Thymus (tissue), 11 donors: ENCODE measurements at regions not wholly inside any gene's neighbourhood (a gene's known extent, or its start where the extent isn't known, plus 50 kb on each side); places are given as distances from the start of the nearest gene placed in this dataset.

Source experiments
- DNase-seq, 9 donors: peaks; one replicate each; pipeline ENCODE4 v3.0.0-alpha.2; 2013; ENCODE audit warnings: low spot score in 9 of 9, low read depth in 6 of 9, missing footprints in 1 of 9
- H3K27ac ChIP-seq, 2 donors: one replicate each; pipeline ENCODE4 v1.5.1; 2013; ENCODE audit warnings: control low read depth in 1 of 2, low read depth in 1 of 2, low read length in 1 of 2, mild to moderate bottlenecking in 1 of 2, moderate library complexity in 1 of 2
- H3K27me3 ChIP-seq, 2 donors: one replicate each; pipeline ENCODE4 v1.5.1; 2013; ENCODE audit warnings: low read length in 1 of 2; ENCODE audit not compliant: control insufficient read depth in 2 of 2, insufficient read depth in 1 of 2
- H3K36me3 ChIP-seq, 2 donors: one replicate each; pipeline ENCODE4 v1.5.1; 2013; ENCODE audit warnings: low read length in 1 of 2, mild to moderate bottlenecking in 1 of 2, moderate library complexity in 1 of 2; ENCODE audit not compliant: control insufficient read depth in 2 of 2, insufficient read depth in 2 of 2
- H3K4me1 ChIP-seq, 2 donors: one replicate each; pipeline ENCODE4 v1.5.1; 2013; ENCODE audit warnings: low read length in 2 of 2; ENCODE audit not compliant: control insufficient read depth in 2 of 2, insufficient read depth in 2 of 2
- H3K4me3 ChIP-seq, 2 donors: one replicate each; pipeline ENCODE4 v1.5.1; 2013; ENCODE audit warnings: low read length in 2 of 2, control low read depth in 1 of 2, mild to moderate bottlenecking in 1 of 2
- H3K9me3 ChIP-seq, 2 donors: one replicate each; pipeline ENCODE4 v1.5.1; 2013; ENCODE audit warnings: low read length in 1 of 2, mild to moderate bottlenecking in 1 of 2; ENCODE audit not compliant: control insufficient read depth in 2 of 2, insufficient read depth in 1 of 2
- WGBS: extraction: QIAGEN DNeasy Blood & Tissue Kit; methylation state at CpG from one replicate; pipeline ENCODE4 v1.1.7; 2013; 5-methylcytosine and 5-hydroxymethylcytosine counted together
- donor health status: healthy.

GRCh38 chr9:105932276-105932675 lies 237.9 kb downstream of the TMEM38B start:
- Histone ChIP-seq H3K27ac (no peak overlapping the region), H3K4me1 (no peaks in the 10 kb centered on the region), H3K9me3 (no peaks in the 10 kb centered on the region), H3K4me3 (no peak overlapping the region), H3K27me3 (no peaks in the 10 kb centered on the region), H3K36me3 (no peaks in the 10 kb centered on the region)
- DNase-seq, result no peak

GRCh38 chr9:105950448-105950847 lies 256.1 kb downstream of the TMEM38B start:
- 98% methylated on average over 2 of the region's 2 CpGs for WGBS
- no peaks in the 10 kb centered on the region for H3K4me1 ChIP-seq
- H3K27ac ChIP-seq, result no peak overlapping the region
- no peak for DNase-seq
- H3K4me3 ChIP-seq, result no peak overlapping the region
- H3K27me3 ChIP-seq, result no peaks in the 10 kb centered on the region
- no peaks in the 10 kb centered on the region for H3K9me3 ChIP-seq
- no peaks in the 10 kb centered on the region for H3K36me3 ChIP-seq

GRCh38 chr9:105950894-105951293 lies 256.6 kb downstream of the TMEM38B start:
- WGBS, result 97% methylated on average over 1 of the region's 1 CpG
- Histone ChIP-seq H3K27ac (no peak overlapping the region), H3K4me1 (no peaks in the 10 kb centered on the region), H3K9me3 (no peaks in the 10 kb centered on the region), H3K27me3 (no peaks in the 10 kb centered on the region), H3K4me3 (no peak overlapping the region), H3K36me3 (no peaks in the 10 kb centered on the region)
- no peak for DNase-seq

GRCh38 chr9:105954517-105954916 lies 260.2 kb downstream of the TMEM38B start:
- 95% methylated on average over 1 of the region's 1 CpG for WGBS
- no peak overlapping the region for H3K27ac ChIP-seq
- DNase-seq, result no peak
- no peaks in the 10 kb centered on the region for H3K4me1 ChIP-seq
- H3K9me3 ChIP-seq, result no peaks in the 10 kb centered on the region
- H3K4me3 ChIP-seq, result no peak overlapping the region
- H3K36me3 ChIP-seq, result no peaks in the 10 kb centered on the region
- no peaks in the 10 kb centered on the region for H3K27me3 ChIP-seq

GRCh38 chr9:105957830-105958229 lies 263.5 kb downstream of the TMEM38B start:
- DNase-seq, result no peak
- H3K27me3 ChIP-seq, result no peaks in the 10 kb centered on the region
- H3K36me3 ChIP-seq, result no peaks in the 10 kb centered on the region
- H3K4me3 ChIP-seq, result no peak overlapping the region
- 34% methylated on average over 1 of the region's 1 CpG for WGBS
- no peaks in the 10 kb centered on the region for H3K9me3 ChIP-seq
- no peak overlapping the region for H3K27ac ChIP-seq
- no peaks in the 10 kb centered on the region for H3K4me1 ChIP-seq

- 94% methylated on average over 3 of the region's 3 CpGs for WGBS
Measured at GRCh38 chr9:105958587-105958986, 264.2 kb downstream of the TMEM38B start.

GRCh38 chr9:105959531-105959930 lies 265.2 kb downstream of the TMEM38B start:
- DNase-seq, result no peak

More at GRCh38 chr9:105958587-105958986, 264.2 kb downstream of the TMEM38B start:
- Histone ChIP-seq H3K9me3 (no peaks in the 10 kb centered on the region), H3K36me3 (no peaks in the 10 kb centered on the region), H3K27me3 (no peaks in the 10 kb centered on the region), H3K4me3 (no peak overlapping the region), H3K4me1 (no peaks in the 10 kb centered on the region), H3K27ac (no peak overlapping the region)
- no peak for DNase-seq

GRCh38 chr9:105963343-105964099 lies 269.2 kb downstream of the TMEM38B start:
- no peak overlapping the region for H3K27ac ChIP-seq
- H3K9me3 ChIP-seq, result no peaks in the 10 kb centered on the region
- H3K4me3 ChIP-seq, result no peak overlapping the region
- no peaks in the 10 kb centered on the region for H3K36me3 ChIP-seq
- no peak for DNase-seq
- WGBS, result 91% methylated on average over 4 of the region's 4 CpGs
- no peaks in the 10 kb centered on the region for H3K27me3 ChIP-seq
- no peaks in the 10 kb centered on the region for H3K4me1 ChIP-seq

More at GRCh38 chr9:105959531-105959930, 265.2 kb downstream of the TMEM38B start:
- H3K27ac ChIP-seq, result no peak overlapping the region
- H3K36me3 ChIP-seq, result no peaks in the 10 kb centered on the region
- no peak overlapping the region for H3K4me3 ChIP-seq
- 93% methylated on average over 3 of the region's 3 CpGs for WGBS
- no peaks in the 10 kb centered on the region for H3K4me1 ChIP-seq
- H3K27me3 ChIP-seq, result no peaks in the 10 kb centered on the region
- H3K9me3 ChIP-seq, result no peaks in the 10 kb centered on the region

GRCh38 chr9:105964156-105964555 lies 269.8 kb downstream of the TMEM38B start:
- Histone ChIP-seq H3K9me3 (no peaks in the 10 kb centered on the region), H3K4me1 (no peaks in the 10 kb centered on the region), H3K27me3 (no peaks in the 10 kb centered on the region), H3K36me3 (no peaks in the 10 kb centered on the region), H3K27ac (no peak overlapping the region), H3K4me3 (no peak overlapping the region)
- no peak for DNase-seq
